HEK293 (cell line): ENCODE measurements at regions not wholly inside any gene's neighbourhood (a gene's known extent, or its start where the extent isn't known, plus 50 kb on each side); places are given as distances from the start of the nearest gene placed in this dataset.
A peak's percentile ranks its signal among the peaks of the same experiment; 100 is the strongest.

Experiments used
- AEBP2 ChIP-seq: fragments of 450-650 bp; formaldehyde crosslinking; IDR thresholded peaks from 2 replicates; pipeline ENCODE4 v1.5.1; 2016; ENCODE audit warnings: missing biosample characterization, missing genetic modification characterization, borderline replicate concordance
- BCL11B ChIP-seq: fragments of 450-650 bp; formaldehyde crosslinking; IDR thresholded peaks from 2 replicates; pipeline ENCODE4 v1.5.1; 2016; ENCODE audit warnings: low read depth, missing biosample characterization, missing genetic modification characterization
- BCL6B ChIP-seq: fragments of 450-650 bp; formaldehyde crosslinking; IDR thresholded peaks from 2 replicates; pipeline ENCODE4 v1.5.1; 2017; ENCODE audit warnings: missing biosample characterization, missing genetic modification characterization
- EGR2 ChIP-seq: fragments of 450-650 bp; formaldehyde crosslinking; IDR thresholded peaks from 2 replicates; pipeline ENCODE4 v1.5.1; 2016; ENCODE audit warnings: low read depth, missing biosample characterization, missing genetic modification characterization
- GLI2 ChIP-seq: fragments of 450-650 bp; formaldehyde crosslinking; IDR thresholded peaks from 2 replicates; pipeline ENCODE4; 2017; ENCODE audit warnings: missing biosample characterization, missing genetic modification characterization, low read depth, borderline replicate concordance
- GLI4 ChIP-seq: fragments of 450-650 bp; formaldehyde crosslinking; IDR thresholded peaks from 2 replicates; pipeline ENCODE4 v1.5.1; 2016; ENCODE audit warnings: missing biosample characterization, missing genetic modification characterization
- HIC1 ChIP-seq: fragments of 450-650 bp; formaldehyde crosslinking; IDR thresholded peaks from 2 replicates; pipeline ENCODE4 v1.5.1; 2016; ENCODE audit warnings: missing biosample characterization, missing genetic modification characterization
- KLF10 ChIP-seq: fragments of 450-650 bp; IDR thresholded peaks from 2 replicates; pipeline ENCODE4 v1.5.1; 2018; ENCODE audit warnings: missing biosample characterization, mild to moderate bottlenecking, missing genetic modification characterization
- PRDM1 ChIP-seq: fragments of 450-650 bp; formaldehyde crosslinking; IDR thresholded peaks from 2 replicates; pipeline ENCODE4; 2016; ENCODE audit warnings: missing biosample characterization, missing genetic modification characterization
- TRIM28 ChIP-seq: IDR thresholded peaks from 2 replicates; pipeline ENCODE4 v1.6.1; 2011; ENCODE audit warnings: low read length, control low read depth, borderline replicate concordance
- ZBTB10 ChIP-seq: fragments of 450-650 bp; formaldehyde crosslinking; IDR thresholded peaks from 2 replicates; pipeline ENCODE4 v1.5.1; 2016; ENCODE audit warnings: missing biosample characterization, missing genetic modification characterization
- ZBTB21 ChIP-seq: fragments of 450-650 bp; formaldehyde crosslinking; IDR thresholded peaks from 2 replicates; pipeline ENCODE4 v1.5.1; 2017; ENCODE audit warnings: missing biosample characterization, missing genetic modification characterization
- ZFHX2 ChIP-seq: fragments of 450-650 bp; formaldehyde crosslinking; conservative IDR thresholded peaks from 2 replicates; pipeline ENCODE4 v1.5.1; 2016; ENCODE audit warnings: missing biosample characterization, missing genetic modification characterization
- ZNF10 ChIP-seq: fragments of 450-650 bp; formaldehyde crosslinking; IDR thresholded peaks from 2 replicates; pipeline ENCODE4 v1.5.1; 2017; ENCODE audit warnings: missing biosample characterization, missing genetic modification characterization
- ZNF133 ChIP-seq: fragments of 450-650 bp; formaldehyde crosslinking; IDR thresholded peaks from 2 replicates; pipeline ENCODE4 v1.5.1; 2016; ENCODE audit warnings: missing biosample characterization, missing genetic modification characterization
- ZNF138 ChIP-seq: fragments of 450-650 bp; formaldehyde crosslinking; IDR thresholded peaks from 2 replicates; pipeline ENCODE4 v1.5.1; 2016; ENCODE audit warnings: missing biosample characterization, missing genetic modification characterization, borderline replicate concordance
- ZNF18 ChIP-seq: fragments of 450-650 bp; formaldehyde crosslinking; IDR thresholded peaks from 2 replicates; pipeline ENCODE4 v1.5.1; 2016; ENCODE audit warnings: missing biosample characterization, missing genetic modification characterization
- ZNF211 ChIP-seq: fragments of 450-650 bp; formaldehyde crosslinking; IDR thresholded peaks from 2 replicates; pipeline ENCODE4 v1.5.1; 2016; ENCODE audit warnings: low read depth, missing biosample characterization, missing genetic modification characterization
- ZNF274 ChIP-seq, 2 experiments: fragments of 200-500 bp in 1 of 2; fragments of 450-650 bp in 1 of 2; sonication (Bioruptor generic) in 1 of 2; formaldehyde crosslinking in 1 of 2; IDR thresholded peaks; 2 replicates each; pipeline versions ENCODE4 v1.5.1 to v1.6.1; 2014 to 2016; ENCODE audit warnings: borderline replicate concordance in 1 of 2, inconsistent platforms in 1 of 2, low read length in 1 of 2, missing biosample characterization in 1 of 2, missing genetic modification characterization in 1 of 2
- ZNF391 ChIP-seq: fragments of 450-650 bp; formaldehyde crosslinking; IDR thresholded peaks from 2 replicates; pipeline ENCODE4 v1.5.1; 2016; ENCODE audit warnings: low read depth, missing biosample characterization, missing genetic modification characterization, borderline replicate concordance
- ZNF404 ChIP-seq: fragments of 450-650 bp; formaldehyde crosslinking; IDR thresholded peaks from 2 replicates; pipeline ENCODE4 v1.5.1; 2017; ENCODE audit warnings: missing biosample characterization, missing genetic modification characterization
- ZNF423 ChIP-seq: fragments of 450-650 bp; formaldehyde crosslinking; IDR thresholded peaks from 2 replicates; pipeline ENCODE4 v1.5.1; 2016; ENCODE audit warnings: missing biosample characterization, missing genetic modification characterization
- ZNF426 ChIP-seq: fragments of 450-650 bp; formaldehyde crosslinking; IDR thresholded peaks from 2 replicates; pipeline ENCODE4 v1.5.1; 2017; ENCODE audit warnings: missing biosample characterization, missing genetic modification characterization, mild to moderate bottlenecking, inconsistent platforms, moderate library complexity
- ZNF561 ChIP-seq: fragments of 450-650 bp; IDR thresholded peaks from 2 replicates; pipeline ENCODE4 v1.5.1; 2018; ENCODE audit warnings: missing biosample characterization, missing genetic modification characterization, borderline replicate concordance
- ZNF571 ChIP-seq: fragments of 450-650 bp; formaldehyde crosslinking; IDR thresholded peaks from 2 replicates; pipeline ENCODE4 v1.5.0; 2017; ENCODE audit warnings: missing biosample characterization, missing genetic modification characterization
- ZNF629 ChIP-seq: fragments of 450-650 bp; formaldehyde crosslinking; IDR thresholded peaks from 2 replicates; pipeline ENCODE4 v1.5.1; 2017; ENCODE audit warnings: missing biosample characterization, missing genetic modification characterization
- ZNF660 ChIP-seq: fragments of 450-650 bp; IDR thresholded peaks from 2 replicates; pipeline ENCODE4 v1.5.1; 2018; ENCODE audit warnings: missing biosample characterization, mild to moderate bottlenecking, missing genetic modification characterization
- ZNF776 ChIP-seq: fragments of 450-650 bp; formaldehyde crosslinking; IDR thresholded peaks from 2 replicates; pipeline ENCODE4 v1.5.0; 2017; ENCODE audit warnings: missing biosample characterization, missing genetic modification characterization, borderline replicate concordance
- ZNF785 ChIP-seq: fragments of 450-650 bp; formaldehyde crosslinking; IDR thresholded peaks from 2 replicates; pipeline ENCODE4 v1.5.1; 2016; ENCODE audit warnings: missing biosample characterization, missing genetic modification characterization
- ZNF791 ChIP-seq: fragments of 450-650 bp; formaldehyde crosslinking; IDR thresholded peaks from 2 replicates; pipeline ENCODE4 v1.5.1; 2016; ENCODE audit warnings: missing biosample characterization, missing genetic modification characterization
- ZNF830 ChIP-seq: fragments of 450-650 bp; IDR thresholded peaks from 2 replicates; pipeline ENCODE4 v1.5.0; 2018; ENCODE audit warnings: missing biosample characterization, missing genetic modification characterization, low read depth, mild to moderate bottlenecking, moderate library complexity

GRCh38 chr13:93037780-93038179, 188.8 kb upstream of the GPC6 start (continued):
- TF ChIP-seq ZNF138 (tag by site-specific recombination) (0 out of 2 replicates have a peak, but pooled peaks have one; percentile 16), ZNF426 (tag by site-specific recombination) (peak; percentile 77), PRDM1 (tag by site-specific recombination) (no peak), ZNF660 (tag by site-specific recombination) (no peak), ZBTB10 (no peak), ZNF423 (tag by site-specific recombination) (no peak), BCL6B (tag by site-specific recombination) (no peak), HIC1 (tag by site-specific recombination) (no peak), ZFHX2 (tag by site-specific recombination) (no peak), GLI4 (tag by site-specific recombination) (no peak), ZNF776 (tag by site-specific recombination) (no peak), ZNF391 (no peak), ZNF10 (no peak), EGR2 (tag by site-specific recombination) (no peak), ZNF830 (tag by site-specific recombination) (no peak), ZNF561 (tag by site-specific recombination) (no peak), BCL11B (tag by site-specific recombination) (no peak), ZNF571 (tag by site-specific recombination) (no peak), ZNF791 (tag by site-specific recombination) (no peak), ZNF133 (tag by site-specific recombination) (no peak), ZNF785 (no peak), ZNF18 (tag by site-specific recombination) (no peak), GLI2 (tag by site-specific recombination) (peak; percentile 33; the same call in 1 of the 2 replicates), AEBP2 (tag by site-specific recombination) (no peak), TRIM28 (no peak), ZNF404 (tag by site-specific recombination) (no peak), ZNF211 (tag by site-specific recombination) (no peak), ZNF629 (no peak), ZNF274 (IDR thresholded peaks at IDR 0.05; ENCODE audit: low read length) (no peak), ZNF274 (tag by site-specific recombination; IDR thresholded peaks at IDR 0.05; ENCODE audit: borderline replicate concordance) (no peak), KLF10 (tag by site-specific recombination) (no peak), ZBTB21 (no peak)
